Endothelial cell of umbilical vein (primary cell): ENCODE measurements at regions not wholly inside any gene's neighbourhood (a gene's known extent, or its start where the extent isn't known, plus 50 kb on each side); places are given as distances from the start of the nearest gene placed in this dataset.

Source experiments
- BruUV-seq: library from RNA; stranded (reverse); fragments of 400-500 nt; replicated peaks from 2 replicates; lab custom pipeline; 2021; lab: Mats Ljungman, UMichigan
- CTCF ChIA-PET: fragments of 300-600, 350-600 bp; sonication (Branson Sonifier 250); formaldehyde crosslinking; loops from one replicate; lab custom pipeline; 2021; ENCODE audit warnings: antibody characterized with exemption, inconsistent platforms; lab: Charles Lee
- POLR2A ChIA-PET: fragments of 300-600, 350-600 bp; sonication (Branson Sonifier 250); formaldehyde crosslinking; loops from one replicate; lab custom pipeline; 2021; ENCODE audit warnings: antibody characterized with exemption, inconsistent platforms; lab: Charles Lee
- DNase-seq: peaks from one replicate; pipeline ENCODE4 v3.0.0-alpha.2; 2011; ENCODE audit warnings: low read depth, low spot score
- FAIRE-seq: peaks from 2 replicates; lab custom pipeline; 2011; peaks lifted over from hg19 to GRCh38; lab: Jason Lieb, UNC
- H2AFZ ChIP-seq: 2 replicates; pipeline ENCODE4 v1.6.0; 2012; ENCODE audit warnings: low read depth, low read length, control low read depth, inconsistent platforms
- H3K27ac ChIP-seq: 2 replicates; pipeline ENCODE4 v1.5.1; 2011; ENCODE audit warnings: low read depth, mild to moderate bottlenecking, control low read depth, low read length, moderate library complexity; ENCODE audit not compliant: insufficient read depth
- H3K27me3 ChIP-seq, 2 experiments: 2 replicates each; pipeline versions ENCODE4 v1.6.0 to v1.6.1; 2011; ENCODE audit warnings: low read length in 2 of 2, mixed read lengths in 1 of 2; ENCODE audit not compliant: control insufficient read depth in 2 of 2, insufficient read depth in 2 of 2
- H3K36me3 ChIP-seq, 2 experiments: 2 replicates in 1 of 2; 3 replicates in 1 of 2; pipeline ENCODE4 v1.5.1; 2011; ENCODE audit warnings: low read length in 2 of 2, mild to moderate bottlenecking in 1 of 2, moderate library complexity in 1 of 2; ENCODE audit not compliant: control insufficient read depth in 2 of 2, insufficient read depth in 2 of 2; ENCODE audit errors: extremely low read depth in 1 of 2
- H3K4me1 ChIP-seq: 3 replicates; pipeline ENCODE4 v1.5.1; 2011; ENCODE audit warnings: mild to moderate bottlenecking, low read length; ENCODE audit not compliant: control insufficient read depth, insufficient read depth; ENCODE audit errors: extremely low read depth
- H3K4me2 ChIP-seq: 2 replicates; pipeline ENCODE4 v1.6.1; 2011; ENCODE audit warnings: low read length, control low read depth, mixed read lengths; ENCODE audit not compliant: insufficient read depth
- H3K4me3 ChIP-seq, 3 experiments: fragments of 200-600 bp in 1 of 3; sonication (generic), shearing (Covaris generic) in 1 of 3; replicated peaks in 1 of 3; 2 replicates each; pipeline ENCODE4 v1.5.1; 2011 to 2016; ENCODE audit warnings: control low read depth in 3 of 3, low read length in 3 of 3, mild to moderate bottlenecking in 2 of 3, inconsistent platforms in 1 of 3, low read depth in 1 of 3, moderate library complexity in 1 of 3; ENCODE audit not compliant: insufficient read depth in 1 of 3
- H3K79me2 ChIP-seq: 2 replicates; pipeline ENCODE4 v1.6.0; 2012; ENCODE audit warnings: low read length, inconsistent platforms; ENCODE audit not compliant: control insufficient read depth, insufficient read depth
- H3K9ac ChIP-seq: replicated peaks from 2 replicates; pipeline ENCODE3; 2011; ENCODE audit warnings: low read length, control low read depth; ENCODE audit not compliant: insufficient read depth; ENCODE audit errors: extremely low read depth
- H3K9me1 ChIP-seq: replicated peaks from 3 replicates; pipeline ENCODE4 v1.6.0; 2011; ENCODE audit warnings: mild to moderate bottlenecking, low read length; ENCODE audit not compliant: control insufficient read depth, insufficient read depth; ENCODE audit errors: extremely low read depth
- H3K9me3 ChIP-seq: replicated peaks from 2 replicates; pipeline ENCODE4 v1.5.1; 2012; ENCODE audit warnings: low read length, inconsistent platforms; ENCODE audit not compliant: control insufficient read depth, insufficient read depth
- H4K20me1 ChIP-seq: replicated peaks from 2 replicates; pipeline ENCODE3; 2011; ENCODE audit warnings: mild to moderate bottlenecking, low read length; ENCODE audit not compliant: control insufficient read depth, insufficient read depth; ENCODE audit errors: extremely low read depth
- EZH2 ChIP-seq: IDR thresholded peaks from 2 replicates; pipeline ENCODE4 v1.6.1; 2012; ENCODE audit warnings: borderline replicate concordance, low read depth, mild to moderate bottlenecking, moderate library complexity, low read length, inconsistent platforms; ENCODE audit not compliant: severe bottlenecking
- FOS ChIP-seq: IDR thresholded peaks from 2 replicates; pipeline ENCODE4 v1.6.1; 2011; ENCODE audit warnings: mild to moderate bottlenecking, low read length, moderate library complexity, borderline replicate concordance; ENCODE audit not compliant: insufficient read depth
- GATA2 ChIP-seq: IDR thresholded peaks from 2 replicates; pipeline ENCODE4 v1.7.0; 2011; ENCODE audit warnings: low read depth, mild to moderate bottlenecking, moderate library complexity, mixed read lengths, low read length; ENCODE audit not compliant: insufficient read length, insufficient read depth
- JUN ChIP-seq: IDR thresholded peaks from 2 replicates; pipeline ENCODE4 v1.6.1; 2011; ENCODE audit warnings: borderline replicate concordance, low read depth; ENCODE audit not compliant: insufficient read length, insufficient read depth
- MYC ChIP-seq: IDR thresholded peaks from one replicate; pipeline ENCODE4 v1.6.1; 2011; ENCODE audit warnings: mild to moderate bottlenecking, low read depth, low read length
- POLR2A ChIP-seq: IDR thresholded peaks from 2 replicates; pipeline ENCODE4 v1.6.1; 2012; ENCODE audit warnings: low read depth, mild to moderate bottlenecking, control low read depth, low read length
- POLR2AphosphoS5 ChIP-seq: IDR thresholded peaks from 2 replicates; pipeline ENCODE4 v1.6.1; 2012; ENCODE audit warnings: low read depth, mild to moderate bottlenecking, control low read depth, low read length, moderate library complexity; ENCODE audit not compliant: insufficient read depth
- dilution Hi-C: fragments of 300-500 bp; cut with MboI; formaldehyde crosslinking; loops from one replicate; pipeline ENCODE4 v1.15.0; 2019; ENCODE audit warnings: low sequenced_read_pairs; ENCODE audit not compliant: extremely low pct_ligation_motif_present
- intact Hi-C: fragments of 100-400 bp; cut with micrococcal nuclease; formaldehyde crosslinking; loops from one replicate; pipeline ENCODE4 v1.10.0; 2022
- TF ChIP-seq, protein P1 (sequence below): IDR thresholded peaks from 2 replicates; pipeline ENCODE4 v1.6.1; 2011; ENCODE audit not compliant: insufficient read depth, insufficient read length
- TF ChIP-seq, protein P2 (sequence below), 2 donors: IDR thresholded peaks; 1 replicate in 1 of 2; 2 replicates in 1 of 2; pipeline ENCODE4 v1.5.1; 2011; ENCODE audit warnings: low read length in 2 of 2, mild to moderate bottlenecking in 2 of 2, moderate library complexity in 2 of 2, control low read depth in 1 of 2, inconsistent platforms in 1 of 2, low read depth in 1 of 2; ENCODE audit not compliant: insufficient read depth in 1 of 2; ENCODE audit errors: extremely low read depth in 1 of 2

DNA sequence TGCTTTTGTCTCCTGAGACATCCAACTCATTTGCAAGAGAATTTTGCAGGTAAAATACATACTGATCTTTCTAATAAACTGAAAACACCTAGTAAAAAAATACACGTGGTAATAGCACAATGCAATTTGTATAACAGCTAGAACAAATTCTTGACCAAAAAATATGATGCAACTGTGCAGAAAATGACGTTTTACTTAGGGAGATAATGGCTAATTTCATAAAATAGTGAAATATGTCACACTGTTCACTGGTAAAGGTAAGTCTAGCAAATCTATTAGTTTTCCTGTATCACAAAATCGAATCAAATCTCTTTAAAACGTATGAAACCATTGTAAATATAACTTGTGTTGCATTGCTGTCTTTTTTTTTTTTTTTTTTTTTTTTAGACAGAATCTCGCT is 130.0 kb downstream of the VPREB1 start:
- Histone ChIP-seq H3K27me3 (peaks cover 5 to 10% of the 10 kb centered on the region in 2 experiments), H3K4me3 (no peak overlapping the region), H3K9me3 (no peaks in the 10 kb centered on the region), H4K20me1 (no peaks in the 10 kb centered on the region), H3K9me1 (no peaks in the 10 kb centered on the region), H3K4me2 (no peak overlapping the region), H3K36me3 (no peaks in the 10 kb centered on the region), H3K9ac (no peak overlapping the region), H2AFZ (no peak overlapping the region), H3K79me2 (no peaks in the 10 kb centered on the region), H3K27ac (no peak overlapping the region), H3K4me1 (no peaks in the 10 kb centered on the region)
- intact Hi-C loops: no loop called here
- no peak for TF ChIP-seq POLR2AphosphoS5
- TF ChIP-seq POLR2A: no peak
- no peak for TF ChIP-seq EZH2
- no peak for TF ChIP-seq FOS
- TF ChIP-seq, protein P1, sequence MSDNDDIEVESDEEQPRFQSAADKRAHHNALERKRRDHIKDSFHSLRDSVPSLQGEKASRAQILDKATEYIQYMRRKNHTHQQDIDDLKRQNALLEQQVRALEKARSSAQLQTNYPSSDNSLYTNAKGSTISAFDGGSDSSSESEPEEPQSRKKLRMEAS: no peak
- no peak for TF ChIP-seq JUN
- TF ChIP-seq, protein P2, sequence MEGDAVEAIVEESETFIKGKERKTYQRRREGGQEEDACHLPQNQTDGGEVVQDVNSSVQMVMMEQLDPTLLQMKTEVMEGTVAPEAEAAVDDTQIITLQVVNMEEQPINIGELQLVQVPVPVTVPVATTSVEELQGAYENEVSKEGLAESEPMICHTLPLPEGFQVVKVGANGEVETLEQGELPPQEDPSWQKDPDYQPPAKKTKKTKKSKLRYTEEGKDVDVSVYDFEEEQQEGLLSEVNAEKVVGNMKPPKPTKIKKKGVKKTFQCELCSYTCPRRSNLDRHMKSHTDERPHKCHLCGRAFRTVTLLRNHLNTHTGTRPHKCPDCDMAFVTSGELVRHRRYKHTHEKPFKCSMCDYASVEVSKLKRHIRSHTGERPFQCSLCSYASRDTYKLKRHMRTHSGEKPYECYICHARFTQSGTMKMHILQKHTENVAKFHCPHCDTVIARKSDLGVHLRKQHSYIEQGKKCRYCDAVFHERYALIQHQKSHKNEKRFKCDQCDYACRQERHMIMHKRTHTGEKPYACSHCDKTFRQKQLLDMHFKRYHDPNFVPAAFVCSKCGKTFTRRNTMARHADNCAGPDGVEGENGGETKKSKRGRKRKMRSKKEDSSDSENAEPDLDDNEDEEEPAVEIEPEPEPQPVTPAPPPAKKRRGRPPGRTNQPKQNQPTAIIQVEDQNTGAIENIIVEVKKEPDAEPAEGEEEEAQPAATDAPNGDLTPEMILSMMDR (IDR thresholded peaks at IDR 0.05; ENCODE audit: extremely low read depth in 1 of 2, insufficient read depth in 1 of 2, low read depth in 1 of 2, low read length in 2 of 2): no peak
- no peak for TF ChIP-seq GATA2
- no peak for TF ChIP-seq MYC
- FAIRE-seq (no peak), DNase-seq (no peak)
- POLR2A ChIA-PET: no interaction called here
- CTCF ChIA-PET: no interaction called here
- dilution Hi-C loops: no loop called here
- no TSS peak for BruUV-seq
